ENCODE measurements at regions not wholly inside any gene's neighbourhood (a gene's known extent, or its start where the extent isn't known, plus 50 kb on each side); places are given as distances from the start of the nearest gene placed in this dataset.

- DNase-seq, result no peak
Measured at GRCh38 chr7:35331730-35332678, 78.1 kb upstream of the TBX20 start.

GRCh38 chr7:35329026-35329425, 75.1 kb upstream of the TBX20 start:
- DNase-seq, result no peak

DNA sequence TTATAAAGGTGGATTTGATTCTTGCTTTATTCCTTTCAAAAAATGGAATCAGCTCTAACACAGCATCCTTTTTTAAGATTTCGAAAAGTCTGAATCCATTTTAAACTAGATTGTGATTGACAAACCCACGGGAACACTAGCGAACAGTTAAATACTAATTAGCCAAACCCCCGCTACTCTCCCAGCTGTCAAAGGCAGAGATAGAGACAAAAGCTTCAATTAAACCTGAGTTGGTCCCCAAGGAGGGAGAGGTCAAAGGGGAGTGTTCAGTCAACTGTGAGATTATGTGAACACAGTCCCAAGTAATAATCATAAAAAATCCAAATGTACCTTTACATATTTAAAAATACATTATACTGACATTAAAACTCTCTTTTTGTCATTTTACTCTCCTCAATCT, 65.7 kb upstream of the TBX20 start:
- DNase-seq, result no peak

- DNase-seq, result no peak
Measured at GRCh38 chr7:35316549-35316948, 62.6 kb upstream of the TBX20 start.

DNA sequence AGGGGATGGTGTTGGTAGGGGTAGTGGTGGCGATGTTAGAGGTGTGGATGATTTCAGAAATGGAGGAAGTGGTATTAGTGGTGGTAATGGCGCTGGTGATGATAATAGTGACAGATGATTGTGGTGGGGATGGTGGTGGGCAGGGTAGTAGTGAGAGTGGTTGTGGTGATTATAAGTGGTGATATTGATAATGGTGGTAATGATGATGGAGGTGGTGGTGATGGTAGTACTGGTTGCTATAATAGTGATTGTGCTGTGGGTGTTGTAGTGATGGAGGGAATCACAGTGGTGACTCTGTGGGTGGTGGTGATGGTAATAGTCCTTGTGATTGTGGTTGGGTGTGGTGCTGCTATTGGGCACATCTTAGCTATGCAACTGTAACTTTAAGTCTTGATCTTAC, 61.6 kb upstream of the TBX20 start:
- DNase-seq, result no peak

DNA sequence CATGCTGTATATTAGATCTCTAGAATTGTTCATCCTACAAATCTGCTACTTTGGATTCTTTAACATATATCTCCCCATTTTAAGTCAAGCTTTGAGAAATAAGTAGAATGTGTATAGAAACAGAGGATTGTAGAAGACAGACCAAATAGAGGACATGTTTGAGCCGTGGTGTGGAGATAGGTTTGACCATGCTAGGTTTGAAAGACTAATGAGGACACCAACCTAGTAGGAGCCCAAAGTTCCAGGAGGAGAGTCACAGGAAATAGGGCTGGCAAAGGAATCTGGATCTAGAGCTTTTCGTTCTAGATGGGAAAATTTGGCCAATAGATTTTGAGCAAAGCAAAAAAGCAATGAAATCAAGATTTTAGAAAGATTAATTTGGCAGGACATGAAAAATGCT, 60.5 kb upstream of the TBX20 start:
- no peak for DNase-seq

GRCh38 chr7:35313575-35313974, 59.7 kb upstream of the TBX20 start:
- no peak for DNase-seq

Measured in DMS79 (cell line).